GM10266 (cell line): ENCODE measurements at regions not wholly inside any gene's neighbourhood (a gene's known extent, or its start where the extent isn't known, plus 50 kb on each side); places are given as distances from the start of the nearest gene placed in this dataset.

Experiments used
- DNase-seq: peaks from one replicate; pipeline ENCODE4 v3.0.0; 2012; ENCODE audit errors: extremely low spot score
- TF ChIP-seq, protein P1 (sequence below): IDR thresholded peaks from 2 replicates; pipeline ENCODE4 v1.5.1; 2012; ENCODE audit warnings: mild to moderate bottlenecking, low read depth; ENCODE audit not compliant: control insufficient read depth, insufficient read depth; ENCODE audit errors: missing control alignments

DNA sequence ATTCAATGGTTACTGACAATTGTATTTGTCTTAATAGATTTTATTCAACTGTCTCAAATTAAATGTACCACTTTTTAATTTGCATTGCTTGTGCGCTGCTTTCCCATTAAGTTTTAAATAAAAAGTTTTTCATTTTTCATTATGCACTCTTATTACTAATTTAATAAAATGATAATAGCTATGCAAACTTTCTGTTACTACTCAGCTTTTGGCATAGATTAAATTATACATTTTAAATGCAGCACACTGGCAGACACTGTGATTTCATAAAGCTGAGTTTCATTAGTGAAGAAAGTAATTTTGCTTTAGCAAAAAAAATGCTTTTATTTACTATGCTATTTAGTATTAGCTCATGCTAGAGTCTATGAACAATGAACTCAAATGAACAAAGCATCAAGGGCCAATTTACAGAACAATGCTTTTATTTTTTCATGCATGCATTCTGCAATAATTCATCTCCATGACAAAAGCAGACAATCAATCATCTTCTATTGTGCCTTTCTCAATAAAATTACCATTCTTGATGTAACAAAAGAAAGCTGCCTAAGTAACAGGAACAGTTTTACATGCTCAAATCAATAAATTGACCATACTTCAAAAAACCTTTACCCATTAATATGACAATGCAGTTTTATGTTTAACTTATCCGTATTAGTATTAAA, 595.2 kb upstream of the ARRDC3 start:
- TF ChIP-seq, protein P1, sequence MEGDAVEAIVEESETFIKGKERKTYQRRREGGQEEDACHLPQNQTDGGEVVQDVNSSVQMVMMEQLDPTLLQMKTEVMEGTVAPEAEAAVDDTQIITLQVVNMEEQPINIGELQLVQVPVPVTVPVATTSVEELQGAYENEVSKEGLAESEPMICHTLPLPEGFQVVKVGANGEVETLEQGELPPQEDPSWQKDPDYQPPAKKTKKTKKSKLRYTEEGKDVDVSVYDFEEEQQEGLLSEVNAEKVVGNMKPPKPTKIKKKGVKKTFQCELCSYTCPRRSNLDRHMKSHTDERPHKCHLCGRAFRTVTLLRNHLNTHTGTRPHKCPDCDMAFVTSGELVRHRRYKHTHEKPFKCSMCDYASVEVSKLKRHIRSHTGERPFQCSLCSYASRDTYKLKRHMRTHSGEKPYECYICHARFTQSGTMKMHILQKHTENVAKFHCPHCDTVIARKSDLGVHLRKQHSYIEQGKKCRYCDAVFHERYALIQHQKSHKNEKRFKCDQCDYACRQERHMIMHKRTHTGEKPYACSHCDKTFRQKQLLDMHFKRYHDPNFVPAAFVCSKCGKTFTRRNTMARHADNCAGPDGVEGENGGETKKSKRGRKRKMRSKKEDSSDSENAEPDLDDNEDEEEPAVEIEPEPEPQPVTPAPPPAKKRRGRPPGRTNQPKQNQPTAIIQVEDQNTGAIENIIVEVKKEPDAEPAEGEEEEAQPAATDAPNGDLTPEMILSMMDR: no peak
- no peak for DNase-seq

DNA sequence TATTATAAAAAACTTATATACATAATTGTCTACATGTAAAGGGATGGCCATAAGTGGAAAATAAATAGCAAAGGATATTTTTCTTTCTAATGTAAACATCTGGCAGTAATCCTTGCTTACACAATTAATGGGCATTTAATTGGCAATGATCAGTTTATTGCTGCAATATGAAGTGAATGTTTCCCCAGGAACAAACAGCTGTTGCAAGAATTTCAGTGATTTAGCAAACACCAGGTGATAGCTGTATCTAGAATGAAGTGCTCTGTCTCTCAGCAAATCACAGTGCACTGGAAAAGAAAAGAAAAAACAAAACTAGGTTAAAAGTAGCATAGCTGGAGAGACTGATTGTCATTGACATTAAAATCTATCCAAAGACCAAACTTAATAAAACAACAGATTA, 594.5 kb upstream of the ARRDC3 start:
- no peak for DNase-seq

DNA sequence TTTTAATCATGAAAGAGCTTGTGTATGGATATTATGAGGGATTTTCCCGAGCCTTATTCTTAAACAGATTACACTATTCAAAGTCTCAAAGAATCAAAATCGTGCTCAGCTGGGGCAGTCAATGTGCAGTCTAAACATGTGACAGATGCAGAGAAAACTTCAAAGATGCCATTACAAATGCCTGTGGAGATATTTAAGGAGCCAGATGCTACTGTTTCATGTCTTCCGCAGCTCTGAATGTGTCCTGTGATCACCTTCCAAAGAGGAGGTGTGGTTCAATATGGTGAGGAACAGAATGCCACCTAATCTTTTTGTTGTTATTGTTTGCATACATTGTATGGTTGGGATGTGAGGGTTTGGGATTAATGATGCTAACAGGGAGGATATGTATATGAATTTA, 593.3 kb upstream of the ARRDC3 start:
- DNase-seq: no peak
- TF ChIP-seq, protein P1: no peak

More for the DNA sequence above, 594.5 kb upstream of the ARRDC3 start:
- TF ChIP-seq, protein P1: no peak

DNA sequence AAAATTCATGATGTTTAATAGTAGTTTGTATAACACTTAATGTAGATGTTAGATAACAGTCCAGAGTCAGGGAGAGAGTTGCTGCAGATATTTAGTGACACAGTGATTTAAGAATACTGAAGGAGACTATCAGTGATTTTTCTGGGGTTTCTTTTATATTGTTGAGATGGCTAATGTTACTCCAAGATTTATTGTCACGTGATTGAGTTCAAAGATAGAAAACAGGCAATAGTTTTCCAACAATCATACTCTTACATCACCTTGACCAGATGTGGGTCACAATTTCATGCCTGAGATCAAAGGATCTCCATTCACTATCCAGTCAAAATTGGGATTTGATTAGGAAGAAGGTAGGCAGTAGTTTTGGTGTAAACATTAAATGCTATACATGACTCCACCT, 580.0 kb upstream of the ARRDC3 start:
- no peak for DNase-seq
- TF ChIP-seq, protein P1: no peak

DNA sequence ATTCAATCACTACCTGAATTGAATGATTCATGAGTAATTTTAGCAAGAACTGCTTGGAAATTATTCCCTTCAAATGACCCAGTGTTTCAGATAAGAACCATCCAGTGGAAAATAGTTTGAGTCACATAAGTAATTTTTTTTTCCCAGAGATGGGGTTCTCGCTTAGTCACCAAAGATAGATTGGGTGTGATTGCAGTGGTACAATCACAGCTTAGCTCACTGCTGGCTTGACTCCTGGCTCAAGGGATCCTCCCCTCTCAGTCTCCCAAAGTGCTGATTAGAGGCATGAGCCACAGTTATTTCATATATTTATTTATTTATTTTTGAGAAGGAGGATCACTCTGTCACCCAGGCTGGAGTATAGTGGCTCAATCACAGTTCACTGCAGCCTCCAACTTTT, 574.5 kb upstream of the ARRDC3 start:
- TF ChIP-seq, protein P1: no peak
- DNase-seq: no peak

DNA sequence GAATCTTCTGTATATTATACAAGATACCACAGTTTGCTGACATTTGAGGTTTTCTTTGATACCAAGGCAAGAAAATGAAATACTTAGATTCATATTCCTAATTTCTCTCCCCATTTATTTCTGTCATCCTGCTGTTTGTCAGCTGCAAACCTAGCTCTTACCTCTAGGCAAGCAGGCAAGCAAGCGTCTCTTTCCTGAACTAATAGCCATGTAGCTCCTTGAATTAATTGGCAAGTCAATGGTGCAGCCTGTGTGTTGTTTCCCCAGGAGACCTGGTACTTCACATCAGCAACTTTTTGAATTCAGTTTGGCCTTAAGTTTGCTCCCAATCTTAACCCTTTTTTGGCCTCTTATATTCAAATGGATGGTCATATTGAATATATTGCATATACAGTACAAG, 573.6 kb upstream of the ARRDC3 start:
- no peak for DNase-seq
- TF ChIP-seq, protein P1: no peak

DNA sequence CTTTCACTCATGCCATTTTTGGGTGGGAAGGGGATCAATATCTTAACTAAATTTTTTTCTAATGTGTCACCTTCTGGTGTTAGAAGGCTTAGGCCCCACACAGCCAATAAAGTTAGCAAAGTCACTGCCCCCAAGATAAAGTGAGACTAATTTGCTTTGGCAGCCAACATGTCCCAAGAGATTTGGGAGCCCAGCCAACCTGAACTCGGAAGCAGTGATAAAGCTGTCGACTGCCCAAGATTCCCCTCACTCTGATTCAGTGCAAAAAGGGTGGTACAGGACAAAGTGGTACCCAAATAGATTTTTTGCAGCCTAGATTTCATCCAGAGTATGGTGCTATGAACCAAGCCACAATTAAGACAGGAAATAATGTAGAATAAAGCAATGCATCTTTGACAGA, 572.5 kb upstream of the ARRDC3 start:
- no peak for DNase-seq
- TF ChIP-seq, protein P1: no peak
